ENCODE measurements at regions not wholly inside any gene's neighbourhood (a gene's known extent, or its start where the extent isn't known, plus 50 kb on each side); places are given as distances from the start of the nearest gene placed in this dataset.

- no peak overlapping the region for H3K4me3 ChIP-seq
- H3K4me1 ChIP-seq, result no peaks in the 10 kb centered on the region
- intact Hi-C loops (cut with DNase I; ENCODE audit: low total_unique reads), result no loop called here
- H3K27me3 ChIP-seq, result no peaks in the 10 kb centered on the region
- H3K27ac ChIP-seq, result no peak overlapping the region
- WGBS, 2 donors, result 57 to 77% methylated on average over 2 of the region's 2 CpGs
- no peak for DNase-seq
- TF ChIP-seq CTCF (IDR thresholded peaks at IDR 0.05), result no peak
- no peak for TF ChIP-seq POLR2A (IDR thresholded peaks at IDR 0.05)
- H3K36me3 ChIP-seq (ENCODE audit: low read depth, missing control alignments), result no peaks in the 10 kb centered on the region
- no peaks in the 10 kb centered on the region for H3K9me3 ChIP-seq
These were observed 512.5 kb upstream of the LRRC7 start for GRCh38 chr1:69055194-69055593.

GRCh38 chr1:69058454-69058853 is 509.3 kb upstream of the LRRC7 start:
- no peaks in the 10 kb centered on the region for H3K27me3 ChIP-seq
- no peak overlapping the region for H3K27ac ChIP-seq
- no peak for DNase-seq
- 46 to 48% methylated on average over 3 of the region's 3 CpGs for WGBS, 2 donors
- TF ChIP-seq POLR2A (IDR thresholded peaks at IDR 0.05) (no peak), CTCF (IDR thresholded peaks at IDR 0.05) (no peak)
- H3K4me1 ChIP-seq, result no peaks in the 10 kb centered on the region
- no peaks in the 10 kb centered on the region for H3K9me3 ChIP-seq
- no peaks in the 10 kb centered on the region for H3K36me3 ChIP-seq (ENCODE audit: low read depth, missing control alignments)
- no peak overlapping the region for H3K4me3 ChIP-seq
- intact Hi-C loops (cut with DNase I; ENCODE audit: low total_unique reads), result no loop called here

GRCh38 chr1:69070660-69071373 is 496.9 kb upstream of the LRRC7 start:
- no peaks in the 10 kb centered on the region for H3K27me3 ChIP-seq
- intact Hi-C loops (cut with DNase I; ENCODE audit: low total_unique reads), result no loop called here
- H3K27ac ChIP-seq, result no peak overlapping the region
- DNase-seq, result no peak
- WGBS, 2 donors, result 88 to 91% methylated on average over 7 of the region's 7 CpGs
- TF ChIP-seq CTCF (IDR thresholded peaks at IDR 0.05) (no peak), POLR2A (IDR thresholded peaks at IDR 0.05) (no peak)
- H3K4me1 ChIP-seq, result no peaks in the 10 kb centered on the region
- H3K9me3 ChIP-seq, result no peaks in the 10 kb centered on the region
- no peaks in the 10 kb centered on the region for H3K36me3 ChIP-seq (ENCODE audit: low read depth, missing control alignments)
- H3K4me3 ChIP-seq, result no peak overlapping the region

GRCh38 chr1:69073176-69073575 is 494.5 kb upstream of the LRRC7 start:
- intact Hi-C loops (cut with DNase I; ENCODE audit: low total_unique reads), result no loop called here
- Histone ChIP-seq H3K9me3 (no peaks in the 10 kb centered on the region), H3K27ac (no peak overlapping the region), H3K27me3 (no peaks in the 10 kb centered on the region), H3K4me3 (no peak overlapping the region), H3K4me1 (no peaks in the 10 kb centered on the region), H3K36me3 (ENCODE audit: low read depth, missing control alignments) (no peaks in the 10 kb centered on the region)
- TF ChIP-seq CTCF (IDR thresholded peaks at IDR 0.05) (no peak), POLR2A (IDR thresholded peaks at IDR 0.05) (no peak)
- no peak for DNase-seq
- 100% methylated on average over 2 of the region's 2 CpGs for whole genome bisulfite sequencing, 2 donors

- Histone ChIP-seq H3K27me3 (no peaks in the 10 kb centered on the region), H3K9me3 (no peaks in the 10 kb centered on the region), H3K4me1 (no peaks in the 10 kb centered on the region), H3K27ac (no peak overlapping the region), H3K4me3 (no peak overlapping the region), H3K36me3 (ENCODE audit: low read depth, missing control alignments) (no peaks in the 10 kb centered on the region)
- TF ChIP-seq CTCF (IDR thresholded peaks at IDR 0.05) (no peak), POLR2A (IDR thresholded peaks at IDR 0.05) (no peak)
- DNase-seq, result no peak
- intact Hi-C loops (cut with DNase I; ENCODE audit: low total_unique reads), result no loop called here
- WGBS, 2 donors, result 74% methylated on average over 3 of the region's 3 CpGs
These were observed 491.1 kb upstream of the LRRC7 start for GRCh38 chr1:69076631-69077030.
